Upper lobe of left lung (tissue), 6 donors: ENCODE measurements at regions not wholly inside any gene's neighbourhood (a gene's known extent, or its start where the extent isn't known, plus 50 kb on each side); places are given as distances from the start of the nearest gene placed in this dataset.

Source experiments
- ATAC-seq, 2 donors: fragments of 200-7000 bp; cut with Tn5 transposase; one replicate each; pipeline ENCODE4 v1.9.1; 2022; ENCODE audit warnings: mild to moderate bottlenecking in 2 of 2, moderate library complexity in 2 of 2; ENCODE audit not compliant: low FRiP score in 2 of 2
- DNase-seq, 2 donors: peaks; one replicate each; pipeline ENCODE4 v3.0.0-alpha.2; 2019 to 2020
- H3K27ac ChIP-seq, 4 donors: fragments of 200-600 bp; sonication (generic); one replicate each; pipeline ENCODE4 v1.5.1; 2016 to 2019
- H3K27me3 ChIP-seq, 4 donors: fragments of 200-600 bp; sonication (generic); one replicate each; pipeline ENCODE4 v1.5.1; 2017 to 2019
- H3K36me3 ChIP-seq, 4 donors: fragments of 200-600 bp; sonication (generic); one replicate each; pipeline ENCODE4 v1.5.1; 2016 to 2019
- H3K4me1 ChIP-seq, 4 donors: fragments of 200-600 bp; sonication (generic); one replicate each; pipeline ENCODE4 v1.5.1; 2018 to 2019
- H3K4me3 ChIP-seq, 4 donors: fragments of 200-600 bp; sonication (generic); one replicate each; pipeline ENCODE4 v1.5.1; 2017 to 2019; ENCODE audit warnings: mild to moderate bottlenecking in 2 of 4, moderate library complexity in 1 of 4
- H3K9me3 ChIP-seq, 4 donors: fragments of 200-600 bp; sonication (generic); one replicate each; pipeline ENCODE4 v1.5.1; 2018 to 2019
- CTCF ChIP-seq, 6 experiments: fragments of 450-650 bp in 4 of 6; fragments of 200-600 bp in 2 of 6; sonication (generic) in 2 of 6; IDR thresholded peaks; one replicate each; pipeline ENCODE4 v1.5.1; 2016 to 2019; ENCODE audit warnings: antibody characterized with exemption in 6 of 6
- EP300 ChIP-seq, 4 donors: sonication (generic); formaldehyde crosslinking; IDR thresholded peaks; one replicate each; pipeline ENCODE4 v1.5.1; 2017; ENCODE audit warnings: antibody characterized with exemption in 4 of 4, control low read depth in 2 of 4
- POLR2A ChIP-seq, 4 donors: fragments of 450-650 bp; IDR thresholded peaks; one replicate each; pipeline ENCODE4 v1.5.1; 2016 to 2017; ENCODE audit warnings: antibody characterized with exemption in 4 of 4, mild to moderate bottlenecking in 2 of 4
- POLR2AphosphoS5 ChIP-seq, 2 donors: sonication (generic); formaldehyde crosslinking; IDR thresholded peaks; one replicate each; pipeline ENCODE4 v1.5.1; 2017; ENCODE audit warnings: antibody characterized with exemption in 2 of 2
- WGBS, 2 donors: methylation state at CpG; one replicate each; pipeline ENCODE4 v1.1.5; 2017 to 2018; 5-methylcytosine and 5-hydroxymethylcytosine counted together
- donor health status: DM: no; HTN: no; CAD: no; lungs with moderate emphysema.
- donor health status: DM: no; HTN: yes; CAD: no; lungs with severe emphysema.

- no peaks in the 10 kb centered on the region for H3K36me3 ChIP-seq
- ATAC-seq (no peak), DNase-seq (no peak)
- H3K27ac ChIP-seq, result no peak overlapping the region
- H3K9me3 ChIP-seq, result no peaks in the 10 kb centered on the region
- no peak overlapping the region for H3K4me3 ChIP-seq
- no peaks in the 10 kb centered on the region for H3K4me1 ChIP-seq
- TF ChIP-seq EP300 (IDR thresholded peaks at IDR 0.05) (no peak), POLR2AphosphoS5 (IDR thresholded peaks at IDR 0.05) (no peak), POLR2A (IDR thresholded peaks at IDR 0.05) (no peak), CTCF (IDR thresholded peaks at IDR 0.05) (no peak)
- H3K27me3 ChIP-seq, result no peaks in the 10 kb centered on the region
Measured at GRCh38 chr18:47427072-47427471, 175.6 kb upstream of the SKOR2 start.

- DNase-seq (no peak), ATAC-seq (no peak)
Measured at GRCh38 chr18:47425365-47425764, 173.9 kb upstream of the SKOR2 start.

GRCh38 chr18:47422524-47422923 is 171.1 kb upstream of the SKOR2 start:
- H3K36me3 ChIP-seq, result no peaks in the 10 kb centered on the region
- no peak overlapping the region for H3K4me3 ChIP-seq
- ATAC-seq (peak in 1 of 2 donors; percentile 62), DNase-seq (peak in 1 of 2 donors; percentile 45)
- H3K27me3 ChIP-seq, result no peaks in the 10 kb centered on the region
- no peak overlapping the region for H3K27ac ChIP-seq
- no peaks in the 10 kb centered on the region for H3K4me1 ChIP-seq
- 63 to 66% methylated on average over 6 of the region's 6 CpGs for WGBS, 2 donors
- H3K9me3 ChIP-seq, result no peaks in the 10 kb centered on the region
- TF ChIP-seq POLR2AphosphoS5 (IDR thresholded peaks at IDR 0.05), result no peak
- TF ChIP-seq CTCF (IDR thresholded peaks at IDR 0.05), result no peak
- TF ChIP-seq EP300 (IDR thresholded peaks at IDR 0.05), result no peak
- no peak for TF ChIP-seq POLR2A (IDR thresholded peaks at IDR 0.05)

More at GRCh38 chr18:47425365-47425764, 173.9 kb upstream of the SKOR2 start:
- Histone ChIP-seq H3K27ac (no peak overlapping the region), H3K27me3 (no peaks in the 10 kb centered on the region), H3K36me3 (no peaks in the 10 kb centered on the region), H3K9me3 (no peaks in the 10 kb centered on the region), H3K4me3 (no peak overlapping the region), H3K4me1 (no peaks in the 10 kb centered on the region)
- 78 to 83% methylated on average over 7 of the region's 7 CpGs for WGBS, 2 donors
- TF ChIP-seq POLR2A (IDR thresholded peaks at IDR 0.05) (no peak), EP300 (IDR thresholded peaks at IDR 0.05) (no peak), POLR2AphosphoS5 (IDR thresholded peaks at IDR 0.05) (no peak), CTCF (IDR thresholded peaks at IDR 0.05) (no peak)

GRCh38 chr18:47420130-47420529 is 168.7 kb upstream of the SKOR2 start:
- no peaks in the 10 kb centered on the region for H3K36me3 ChIP-seq
- ATAC-seq (no peak), DNase-seq (no peak)
- H3K9me3 ChIP-seq, result no peaks in the 10 kb centered on the region
- no peaks in the 10 kb centered on the region for H3K27me3 ChIP-seq
- H3K27ac ChIP-seq, result no peak overlapping the region
- no peak overlapping the region for H3K4me3 ChIP-seq
- H3K4me1 ChIP-seq, result no peaks in the 10 kb centered on the region
- 59 to 63% methylated on average over 4 of the region's 4 CpGs for WGBS, 2 donors
- TF ChIP-seq POLR2A (IDR thresholded peaks at IDR 0.05), result no peak
- no peak for TF ChIP-seq POLR2AphosphoS5 (IDR thresholded peaks at IDR 0.05)
- TF ChIP-seq EP300 (IDR thresholded peaks at IDR 0.05), result no peak
- TF ChIP-seq CTCF (IDR thresholded peaks at IDR 0.05), result no peak

GRCh38 chr18:47418746-47419145 is 167.3 kb upstream of the SKOR2 start:
- H3K27ac ChIP-seq, result no peak overlapping the region
- no peak overlapping the region for H3K4me3 ChIP-seq
- H3K27me3 ChIP-seq, result no peaks in the 10 kb centered on the region
- no peaks in the 10 kb centered on the region for H3K4me1 ChIP-seq
- WGBS, 2 donors, result 60 to 61% methylated on average over 3 of the region's 3 CpGs
- no peaks in the 10 kb centered on the region for H3K9me3 ChIP-seq
- ATAC-seq, result peak in 1 of 2 donors; percentile 74
- no peak for DNase-seq
- TF ChIP-seq CTCF (IDR thresholded peaks at IDR 0.05), result no peak
- no peak for TF ChIP-seq EP300 (IDR thresholded peaks at IDR 0.05)
- no peak for TF ChIP-seq POLR2A (IDR thresholded peaks at IDR 0.05)
- no peak for TF ChIP-seq POLR2AphosphoS5 (IDR thresholded peaks at IDR 0.05)
- H3K36me3 ChIP-seq, result no peaks in the 10 kb centered on the region
